CD14-positive monocyte (primary cell): ENCODE measurements at regions not wholly inside any gene's neighbourhood (a gene's known extent, or its start where the extent isn't known, plus 50 kb on each side); places are given as distances from the start of the nearest gene placed in this dataset.

Experiments used
- DNase-seq, 3 donors: peaks; one replicate each; pipeline ENCODE4 v3.0.0-alpha.2; 2011 to 2022
- H2AFZ ChIP-seq: 2 replicates; pipeline ENCODE4 v1.6.0; 2012; ENCODE audit warnings: mild to moderate bottlenecking, low read depth, low read length, inconsistent platforms; ENCODE audit not compliant: insufficient read depth, poor library complexity, severe bottlenecking
- H3K27ac ChIP-seq, 2 donors: 1 replicate in 1 of 2; 2 replicates in 1 of 2; pipeline ENCODE4 v1.5.1; 2012 to 2013; ENCODE audit warnings: low read length in 2 of 2, control low read depth in 1 of 2, inconsistent platforms in 1 of 2, low read depth in 1 of 2, mild to moderate bottlenecking in 1 of 2
- H3K27me3 ChIP-seq, 2 donors: one replicate each; pipeline versions ENCODE4 v1.6.0 to v1.6.1; 2011 to 2013; ENCODE audit warnings: low read length in 2 of 2; ENCODE audit not compliant: control insufficient read depth in 2 of 2, insufficient read depth in 2 of 2
- H3K36me3 ChIP-seq, 2 donors: replicated peaks in 1 of 2; 1 replicate in 1 of 2; 2 replicates in 1 of 2; pipeline versions ENCODE4 v1.5.1 to v1.6.1; 2012 to 2013; ENCODE audit warnings: low read length in 2 of 2, control low read depth in 1 of 2, inconsistent platforms in 1 of 2, mild to moderate bottlenecking in 1 of 2; ENCODE audit not compliant: insufficient read depth in 2 of 2, control insufficient read depth in 1 of 2
- H3K4me1 ChIP-seq, 2 donors: 1 replicate in 1 of 2; 2 replicates in 1 of 2; pipeline versions ENCODE4 v1.5.1 to v1.6.1; 2012 to 2013; ENCODE audit warnings: low read length in 2 of 2, control low read depth in 1 of 2, inconsistent platforms in 1 of 2, mild to moderate bottlenecking in 1 of 2, moderate library complexity in 1 of 2; ENCODE audit not compliant: insufficient read depth in 2 of 2, control insufficient read depth in 1 of 2
- H3K4me2 ChIP-seq: replicated peaks from 2 replicates; pipeline ENCODE3; 2012; ENCODE audit warnings: low read length, moderate library complexity, mild to moderate bottlenecking; ENCODE audit not compliant: poor library complexity, severe bottlenecking; ENCODE audit errors: extremely low read depth
- H3K4me3 ChIP-seq, 3 experiments: fragments of 200-600 bp in 1 of 3; sonication (generic) in 1 of 3; replicated peaks in 1 of 3; 1 replicate in 2 of 3; 2 replicates in 1 of 3; pipeline ENCODE4 v1.5.1; 2011 to 2013; ENCODE audit warnings: low read length in 3 of 3, mild to moderate bottlenecking in 3 of 3, control low read depth in 2 of 3, low read depth in 2 of 3, inconsistent platforms in 1 of 3, moderate library complexity in 1 of 3
- H3K79me2 ChIP-seq: 2 replicates; pipeline ENCODE4 v1.6.0; 2012; ENCODE audit warnings: mild to moderate bottlenecking, control low read depth, inconsistent platforms, low read length, moderate library complexity; ENCODE audit not compliant: insufficient read depth
- H3K9ac ChIP-seq: 2 replicates; pipeline ENCODE4 v1.6.0; 2017; ENCODE audit warnings: low read length, mild to moderate bottlenecking; ENCODE audit not compliant: insufficient read depth, poor library complexity, severe bottlenecking
- H3K9me3 ChIP-seq, 2 donors: replicated peaks in 1 of 2; 1 replicate in 1 of 2; 2 replicates in 1 of 2; pipeline versions ENCODE4 v1.5.1 to v1.6.1; 2012 to 2013; ENCODE audit warnings: low read length in 2 of 2, control low read depth in 1 of 2; ENCODE audit not compliant: control insufficient read depth in 1 of 2, insufficient read depth in 1 of 2
- H4K20me1 ChIP-seq: 2 replicates; pipeline ENCODE4 v1.6.0; 2012; ENCODE audit warnings: mild to moderate bottlenecking, low read length, control low read depth, moderate library complexity; ENCODE audit not compliant: insufficient read depth
- H3K27ac Mint-ChIP-seq, 7 donors: one replicate each; pipeline ENCODE4 v1.8.0; 2020; ENCODE audit warnings: mild to moderate bottlenecking in 7 of 7, mixed read lengths in 7 of 7, moderate library complexity in 6 of 7, inconsistent platforms in 2 of 7
- H3K27me3 Mint-ChIP-seq, 3 donors: one replicate each; pipeline ENCODE4 v1.8.0; 2021 to 2022; ENCODE audit warnings: low read depth in 3 of 3, mild to moderate bottlenecking in 3 of 3, mixed read lengths in 3 of 3, moderate library complexity in 3 of 3, inconsistent platforms in 1 of 3
- H3K36me3 Mint-ChIP-seq, 2 donors: one replicate each; pipeline ENCODE4 v1.8.0; 2020; ENCODE audit warnings: mixed read lengths in 2 of 2, inconsistent platforms in 1 of 2, mild to moderate bottlenecking in 1 of 2
- H3K4me1 Mint-ChIP-seq: one replicate; pipeline ENCODE4 v1.8.0; 2020; ENCODE audit warnings: mild to moderate bottlenecking, mixed read lengths
- H3K4me3 Mint-ChIP-seq, 2 donors: one replicate each; pipeline ENCODE4 v1.8.0; 2020; ENCODE audit warnings: mild to moderate bottlenecking in 2 of 2, mixed read lengths in 2 of 2, moderate library complexity in 1 of 2
- H3K9me3 Mint-ChIP-seq, 7 donors: one replicate each; pipeline ENCODE4 v1.8.0; 2020 to 2022; ENCODE audit warnings: mixed read lengths in 7 of 7, mild to moderate bottlenecking in 6 of 7, moderate library complexity in 6 of 7, inconsistent platforms in 2 of 7
- WGBS: methylation state at CpG from one replicate; pipeline ENCODE4 v1.1.5; 2013; ENCODE audit warnings: missing lambda C conversion rate; ENCODE audit not compliant: insufficient coverage; 5-methylcytosine and 5-hydroxymethylcytosine counted together
- intact Hi-C, 2 donors: fragments of 100-400 bp; cut with micrococcal nuclease; formaldehyde crosslinking; loops; one replicate each; pipeline versions ENCODE4 v1.15.0 to v1.15.1; 2023
- TF ChIP-seq, protein P1 (sequence below): fragments of 200-600 bp; IDR thresholded peaks from one replicate; pipeline ENCODE4 v1.8.0; 2022; ENCODE audit warnings: antibody characterized with exemption, mild to moderate bottlenecking

DNA sequence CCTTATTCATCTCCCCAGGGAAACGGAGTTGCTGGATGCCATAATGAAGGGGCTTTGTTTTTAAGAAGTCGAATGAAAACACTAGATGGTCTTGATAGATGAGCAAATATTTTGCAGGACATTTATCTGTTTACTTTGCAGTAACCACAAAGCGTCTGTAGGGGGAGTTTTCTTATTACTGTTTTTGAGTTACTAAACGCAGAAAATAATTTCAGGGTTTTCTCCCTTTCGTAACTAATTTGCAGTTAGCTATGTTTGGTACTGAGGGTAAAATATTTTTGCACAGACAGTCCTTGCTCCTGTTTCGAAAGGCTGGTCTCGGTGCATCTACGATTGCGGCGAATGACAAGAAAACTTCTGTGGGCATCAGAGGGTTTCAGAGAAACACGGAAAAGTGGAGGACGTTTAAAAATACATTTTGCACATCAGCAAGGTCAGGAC is 505.6 kb upstream of the MKI67 start:
- Mint-ChIP-seq H3K9me3 (no peaks in the 10 kb centered on the region), H3K4me1 (no peaks in the 10 kb centered on the region), H3K36me3 (no peaks in the 10 kb centered on the region), H3K27me3 (peaks cover 2 to 4% (median 3%) of the 10 kb centered on the region in 3 donors), H3K27ac (no peak overlapping the region), H3K4me3 (no peak overlapping the region)
- intact Hi-C loops, result no loop called here
- Histone ChIP-seq H3K27ac (no peak overlapping the region), H2AFZ (no peak overlapping the region), H3K4me1 (no peaks in the 10 kb centered on the region), H3K79me2 (no peaks in the 10 kb centered on the region), H3K4me2 (no peak overlapping the region), H3K9me3 (no peaks in the 10 kb centered on the region), H3K27me3 (no peaks in the 10 kb centered on the region), H3K9ac (no peak overlapping the region), H3K4me3 (no peak overlapping the region), H3K36me3 (no peaks in the 10 kb centered on the region), H4K20me1 (no peaks in the 10 kb centered on the region)
- DNase-seq, result no peak
- 68% methylated on average over 10 of the region's 12 CpGs for WGBS
- TF ChIP-seq, protein P1, sequence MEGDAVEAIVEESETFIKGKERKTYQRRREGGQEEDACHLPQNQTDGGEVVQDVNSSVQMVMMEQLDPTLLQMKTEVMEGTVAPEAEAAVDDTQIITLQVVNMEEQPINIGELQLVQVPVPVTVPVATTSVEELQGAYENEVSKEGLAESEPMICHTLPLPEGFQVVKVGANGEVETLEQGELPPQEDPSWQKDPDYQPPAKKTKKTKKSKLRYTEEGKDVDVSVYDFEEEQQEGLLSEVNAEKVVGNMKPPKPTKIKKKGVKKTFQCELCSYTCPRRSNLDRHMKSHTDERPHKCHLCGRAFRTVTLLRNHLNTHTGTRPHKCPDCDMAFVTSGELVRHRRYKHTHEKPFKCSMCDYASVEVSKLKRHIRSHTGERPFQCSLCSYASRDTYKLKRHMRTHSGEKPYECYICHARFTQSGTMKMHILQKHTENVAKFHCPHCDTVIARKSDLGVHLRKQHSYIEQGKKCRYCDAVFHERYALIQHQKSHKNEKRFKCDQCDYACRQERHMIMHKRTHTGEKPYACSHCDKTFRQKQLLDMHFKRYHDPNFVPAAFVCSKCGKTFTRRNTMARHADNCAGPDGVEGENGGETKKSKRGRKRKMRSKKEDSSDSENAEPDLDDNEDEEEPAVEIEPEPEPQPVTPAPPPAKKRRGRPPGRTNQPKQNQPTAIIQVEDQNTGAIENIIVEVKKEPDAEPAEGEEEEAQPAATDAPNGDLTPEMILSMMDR, result peak; percentile 61

DNA sequence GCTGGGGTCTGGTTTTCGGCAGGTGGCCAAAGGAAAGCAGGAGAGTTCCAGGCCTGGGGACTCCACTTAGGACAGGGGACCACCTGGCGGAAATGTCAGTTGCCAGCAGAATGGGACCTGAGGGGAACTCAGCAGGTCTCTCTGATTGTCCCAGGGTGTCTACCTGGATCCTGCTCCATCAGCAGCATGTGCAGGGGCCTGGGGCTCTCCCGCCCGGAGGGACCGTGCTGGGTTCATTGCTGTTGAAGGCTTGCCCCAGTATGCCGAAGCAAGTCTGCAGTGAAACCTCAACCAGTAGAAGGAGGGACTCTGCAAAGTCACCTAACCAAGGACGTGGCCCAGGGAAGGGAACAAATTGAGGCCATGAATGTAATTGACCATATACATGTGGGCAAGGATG is 506.5 kb upstream of the MKI67 start:
- Histone ChIP-seq H3K4me1 (no peaks in the 10 kb centered on the region), H3K4me3 (no peak overlapping the region), H3K79me2 (no peaks in the 10 kb centered on the region), H3K27me3 (no peaks in the 10 kb centered on the region), H3K9me3 (no peaks in the 10 kb centered on the region), H4K20me1 (no peaks in the 10 kb centered on the region), H3K27ac (no peak overlapping the region), H2AFZ (no peak overlapping the region), H3K4me2 (no peak overlapping the region), H3K36me3 (no peaks in the 10 kb centered on the region), H3K9ac (no peak overlapping the region)
- Mint-ChIP-seq H3K4me1 (no peaks in the 10 kb centered on the region), H3K27ac (no peak overlapping the region), H3K36me3 (no peaks in the 10 kb centered on the region), H3K9me3 (no peaks in the 10 kb centered on the region), H3K27me3 (peaks cover 2 to 3% (median 2%) of the 10 kb centered on the region in 3 donors), H3K4me3 (no peak overlapping the region)
- TF ChIP-seq, protein P1, result no peak
- 93% methylated on average over 5 of the region's 7 CpGs for WGBS
- intact Hi-C loops, result no loop called here
- no peak for DNase-seq
